ENCODE measurements at regions not wholly inside any gene's neighbourhood (a gene's known extent, or its start where the extent isn't known, plus 50 kb on each side); places are given as distances from the start of the nearest gene placed in this dataset.
"Not testable (repeated sequence)": the region's sequence is repeated elsewhere in the genome, so short reads cannot be mapped to it uniquely, and the experiment has no call there.

DNA sequence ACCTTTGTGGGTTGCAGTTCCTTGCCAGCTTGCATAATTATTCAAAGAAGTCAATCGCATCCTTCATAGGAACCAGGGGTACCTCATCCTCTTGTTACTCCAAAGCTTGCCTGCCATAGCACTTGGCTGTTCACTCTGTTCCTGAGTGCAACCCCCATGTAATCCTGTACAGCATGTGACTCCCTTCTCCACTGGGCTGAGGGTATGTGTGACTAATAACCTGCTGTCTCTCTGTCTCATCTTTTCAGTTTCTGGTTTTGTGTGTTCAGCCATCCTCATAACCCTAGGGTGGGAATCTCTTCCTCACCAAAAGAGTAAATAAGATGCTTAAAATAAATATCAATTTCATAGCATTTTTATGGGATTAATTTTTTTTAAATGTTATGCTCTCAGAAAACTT lies 351.9 kb downstream of the S1PR1 start:
- no peaks in the 10 kb centered on the region for H3K36me3 Mint-ChIP-seq (ENCODE audit: low read depth)
- DNase-seq: no peak
- CTCF ChIA-PET: no interaction called here
- intact Hi-C loops (cut with micrococcal nuclease): no loop called here
- TF ChIP-seq, protein P1, sequence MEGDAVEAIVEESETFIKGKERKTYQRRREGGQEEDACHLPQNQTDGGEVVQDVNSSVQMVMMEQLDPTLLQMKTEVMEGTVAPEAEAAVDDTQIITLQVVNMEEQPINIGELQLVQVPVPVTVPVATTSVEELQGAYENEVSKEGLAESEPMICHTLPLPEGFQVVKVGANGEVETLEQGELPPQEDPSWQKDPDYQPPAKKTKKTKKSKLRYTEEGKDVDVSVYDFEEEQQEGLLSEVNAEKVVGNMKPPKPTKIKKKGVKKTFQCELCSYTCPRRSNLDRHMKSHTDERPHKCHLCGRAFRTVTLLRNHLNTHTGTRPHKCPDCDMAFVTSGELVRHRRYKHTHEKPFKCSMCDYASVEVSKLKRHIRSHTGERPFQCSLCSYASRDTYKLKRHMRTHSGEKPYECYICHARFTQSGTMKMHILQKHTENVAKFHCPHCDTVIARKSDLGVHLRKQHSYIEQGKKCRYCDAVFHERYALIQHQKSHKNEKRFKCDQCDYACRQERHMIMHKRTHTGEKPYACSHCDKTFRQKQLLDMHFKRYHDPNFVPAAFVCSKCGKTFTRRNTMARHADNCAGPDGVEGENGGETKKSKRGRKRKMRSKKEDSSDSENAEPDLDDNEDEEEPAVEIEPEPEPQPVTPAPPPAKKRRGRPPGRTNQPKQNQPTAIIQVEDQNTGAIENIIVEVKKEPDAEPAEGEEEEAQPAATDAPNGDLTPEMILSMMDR (IDR thresholded peaks at IDR 0.05): no peak
- H3K27ac Mint-ChIP-seq: no peak overlapping the region
- H3K27me3 Mint-ChIP-seq: peaks cover 8% of the 10 kb centered on the region
- ATAC-seq (ENCODE audit: low read depth): no peak
- H3K9me3 Mint-ChIP-seq: no peaks in the 10 kb centered on the region
- POLR2A ChIA-PET: no interaction called here
- no peaks in the 10 kb centered on the region for H3K4me1 Mint-ChIP-seq
- H3K4me3 Mint-ChIP-seq: no peak overlapping the region

DNA sequence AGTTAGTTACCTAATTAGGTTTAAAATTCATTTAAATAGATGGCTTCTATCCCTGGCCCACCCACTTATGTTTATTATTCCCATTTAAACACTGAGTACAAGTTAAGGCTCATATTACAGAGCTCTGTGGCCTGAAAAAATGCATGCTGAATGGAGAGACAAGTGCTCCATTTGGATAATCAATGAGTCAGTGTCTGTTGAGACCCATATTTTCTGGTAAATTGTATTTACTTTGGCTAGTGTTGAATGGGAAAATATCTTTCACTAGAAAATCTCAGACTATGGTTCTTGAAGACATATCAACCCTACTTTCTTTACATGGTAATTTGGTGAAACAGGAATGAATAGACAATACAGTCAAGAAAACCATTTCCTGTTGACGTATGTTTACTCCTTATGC lies 356.0 kb downstream of the S1PR1 start:
- CTCF ChIA-PET: no interaction called here
- H3K4me1 Mint-ChIP-seq: no peaks in the 10 kb centered on the region

DNA sequence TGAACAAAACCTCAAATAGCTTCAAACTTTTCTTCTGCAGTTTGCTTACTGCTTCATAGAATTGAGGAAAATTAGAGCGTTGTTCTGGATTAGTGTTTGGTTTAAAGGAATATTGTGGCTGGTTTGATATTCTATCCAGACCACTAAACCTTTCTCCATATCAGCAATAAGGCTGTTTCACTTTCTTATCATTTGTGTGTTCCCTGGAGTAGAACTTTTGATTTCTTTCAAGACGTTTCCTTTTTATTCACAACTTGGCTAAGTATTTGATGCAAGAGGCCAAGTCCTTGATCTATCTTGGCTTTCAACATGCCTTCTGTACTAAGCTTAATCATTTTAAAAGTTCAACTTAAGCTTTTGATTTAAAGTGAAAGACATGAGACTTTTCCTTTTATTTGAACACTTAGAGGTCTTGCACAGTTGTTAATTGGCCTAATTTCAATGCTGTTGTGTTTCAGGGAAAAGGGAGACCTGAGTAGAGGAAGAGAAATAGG lies 359.1 kb downstream of the S1PR1 start:
- ChIA-PET POLR2A (no interaction called here), CTCF (no interaction called here)
- Mint-ChIP-seq H3K4me3 (no peak overlapping the region), H3K4me1 (no peaks in the 10 kb centered on the region), H3K9me3 (no peaks in the 10 kb centered on the region), H3K36me3 (ENCODE audit: low read depth) (no peaks in the 10 kb centered on the region), H3K27ac (no peak overlapping the region), H3K27me3 (no peaks in the 10 kb centered on the region)
- ATAC-seq (ENCODE audit: low read depth): no peak
- TF ChIP-seq, protein P1 (IDR thresholded peaks at IDR 0.05): no peak
- intact Hi-C loops (cut with micrococcal nuclease): no loop called here
- DNase-seq: no peak

More for the DNA sequence above, 356.0 kb downstream of the S1PR1 start:
- Mint-ChIP-seq H3K4me3 (no peak overlapping the region), H3K27me3 (peaks cover 4% of the 10 kb centered on the region), H3K36me3 (ENCODE audit: low read depth) (no peaks in the 10 kb centered on the region), H3K9me3 (no peaks in the 10 kb centered on the region), H3K27ac (no peak overlapping the region)
- TF ChIP-seq, protein P1 (IDR thresholded peaks at IDR 0.05): no peak
- intact Hi-C loops (cut with micrococcal nuclease): no loop called here
- ATAC-seq (ENCODE audit: low read depth) (no peak), DNase-seq (no peak)
- POLR2A ChIA-PET: no interaction called here

DNA sequence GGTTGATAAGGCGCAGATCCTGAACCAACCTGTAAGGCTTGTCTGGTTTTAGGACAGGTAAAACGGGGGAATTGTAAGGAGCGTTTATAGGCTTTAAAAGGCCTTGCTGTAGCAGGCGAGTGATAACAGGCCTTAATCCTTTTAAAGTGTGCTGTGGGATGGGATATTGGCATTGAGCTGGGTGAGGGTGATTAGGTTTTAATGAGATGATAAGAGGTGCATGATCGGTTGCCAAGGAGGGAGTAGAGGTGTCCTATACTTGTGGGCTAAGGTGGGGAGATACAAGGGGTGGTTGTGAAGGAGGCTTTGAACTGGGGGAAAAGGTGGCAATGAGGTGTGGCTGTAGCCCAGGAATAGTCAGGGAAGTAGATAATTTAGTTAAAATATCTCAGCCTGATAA lies 363.8 kb downstream of the S1PR1 start:
- H3K4me3 Mint-ChIP-seq; H3K9me3 Mint-ChIP-seq; POLR2A ChIA-PET; intact Hi-C loops (cut with micrococcal nuclease); CTCF ChIA-PET; ATAC-seq (ENCODE audit: low read depth); H3K4me1 Mint-ChIP-seq; DNase-seq; H3K36me3 Mint-ChIP-seq (ENCODE audit: low read depth); H3K27ac Mint-ChIP-seq; H3K27me3 Mint-ChIP-seq: not testable (repeated sequence)

DNA sequence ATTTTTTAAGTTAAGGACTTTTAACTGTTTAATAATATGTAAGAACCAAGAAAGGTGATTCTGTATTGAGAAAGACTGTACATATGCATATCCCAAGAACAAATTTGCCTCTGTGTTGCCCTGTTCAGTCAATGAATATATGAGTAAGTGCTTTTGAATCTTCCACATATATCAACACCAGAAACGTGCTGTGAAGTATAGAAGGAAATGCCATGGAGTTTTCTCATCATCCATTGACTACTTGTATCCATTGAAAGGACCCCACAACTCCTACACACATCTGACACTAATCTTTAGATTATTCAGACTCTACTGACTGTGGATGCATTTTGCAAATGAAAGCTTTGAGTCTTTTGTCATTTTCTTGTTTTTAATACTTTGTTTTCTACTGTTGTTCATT lies 366.9 kb downstream of the S1PR1 start:
- Mint-ChIP-seq H3K36me3 (ENCODE audit: low read depth) (no peaks in the 10 kb centered on the region), H3K9me3 (no peaks in the 10 kb centered on the region), H3K27ac (no peak overlapping the region), H3K4me1 (no peaks in the 10 kb centered on the region), H3K4me3 (no peak overlapping the region), H3K27me3 (peaks cover 2% of the 10 kb centered on the region)
- TF ChIP-seq, protein P1 (IDR thresholded peaks at IDR 0.05): no peak
- DNase-seq (no peak), ATAC-seq (ENCODE audit: low read depth) (no peak)
- POLR2A ChIA-PET: no interaction called here
- intact Hi-C loops (cut with micrococcal nuclease): no loop called here
- CTCF ChIA-PET: no interaction called here

DNA sequence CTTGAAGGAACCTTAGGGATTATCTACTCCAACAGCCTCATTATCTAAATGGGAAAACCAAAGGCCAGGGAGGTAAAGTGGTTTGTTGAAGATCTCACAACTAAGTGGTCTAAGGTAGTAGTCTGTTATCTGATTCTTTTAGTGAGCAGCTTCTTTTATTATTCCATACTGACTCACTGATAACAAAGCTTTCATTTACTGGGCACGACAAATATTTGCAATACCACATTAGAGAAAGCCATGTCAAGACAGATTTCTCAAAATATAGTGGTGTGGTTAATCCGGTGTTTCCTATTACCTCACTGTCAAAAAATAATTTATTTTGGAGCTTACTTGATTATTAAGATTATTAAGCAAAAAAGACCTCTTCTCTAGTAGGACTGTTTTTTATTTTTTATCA lies 369.1 kb downstream of the S1PR1 start:
- no peak for ATAC-seq (ENCODE audit: low read depth)
- no peaks in the 10 kb centered on the region for H3K4me1 Mint-ChIP-seq
- CTCF ChIA-PET: no interaction called here
- H3K27me3 Mint-ChIP-seq: peaks cover 2% of the 10 kb centered on the region
- no peak overlapping the region for H3K27ac Mint-ChIP-seq
- no peak for DNase-seq
- POLR2A ChIA-PET: no interaction called here
- H3K9me3 Mint-ChIP-seq: peaks cover 7% of the 10 kb centered on the region
- no peak overlapping the region for H3K4me3 Mint-ChIP-seq
- no peaks in the 10 kb centered on the region for H3K36me3 Mint-ChIP-seq (ENCODE audit: low read depth)
- TF ChIP-seq, protein P1 (IDR thresholded peaks at IDR 0.05): no peak
- intact Hi-C loops (cut with micrococcal nuclease): no loop called here

Data from activated B cell treated with CpG ODN at 0.5 μM for 24 hours (primary cell).